DOHH2 (cell line): ENCODE measurements at regions not wholly inside any gene's neighbourhood (a gene's known extent, or its start where the extent isn't known, plus 50 kb on each side); places are given as distances from the start of the nearest gene placed in this dataset.

Source experiments
- H3F3A ChIP-seq: fragments of 200-600 bp; sonication (generic), shearing (Covaris generic); 2 replicates; pipeline ENCODE4 v1.6.0; 2016; ENCODE audit warnings: antibody characterized with exemption, mild to moderate bottlenecking; ENCODE audit not compliant: control insufficient read depth, insufficient read depth
- H3K27ac ChIP-seq: fragments of 200-600 bp; sonication (generic); 2 replicates; pipeline ENCODE4 v1.5.1; 2014; ENCODE audit warnings: low read depth, mild to moderate bottlenecking, low read length, moderate library complexity
- H3K27me3 ChIP-seq: fragments of 200-600 bp; sonication (generic); 2 replicates; pipeline ENCODE4 v1.6.1; 2014; ENCODE audit warnings: mild to moderate bottlenecking, low read length, mixed read lengths; ENCODE audit not compliant: control insufficient read depth
- H3K36me3 ChIP-seq: fragments of 200-600 bp; sonication (generic); 2 replicates; pipeline ENCODE4 v1.6.1; 2014; ENCODE audit warnings: mild to moderate bottlenecking, low read length, moderate library complexity, mixed read lengths; ENCODE audit not compliant: control insufficient read depth
- H3K4me1 ChIP-seq: fragments of 200-600 bp; sonication (generic); 2 replicates; pipeline ENCODE4 v1.6.1; 2014; ENCODE audit warnings: mild to moderate bottlenecking, low read length, mixed read lengths; ENCODE audit not compliant: control insufficient read depth
- H3K4me2 ChIP-seq: fragments of 200-600 bp; sonication (generic); 2 replicates; pipeline ENCODE4 v1.6.0; 2014; ENCODE audit warnings: mild to moderate bottlenecking, low read length, moderate library complexity
- H3K4me3 ChIP-seq: fragments of 200-600 bp; sonication (generic); 2 replicates; pipeline ENCODE4 v1.5.1; 2014; ENCODE audit warnings: mild to moderate bottlenecking, low read length, mixed read lengths
- H3K79me2 ChIP-seq: fragments of 200-600 bp; sonication (generic); 2 replicates; pipeline ENCODE4 v1.6.1; 2014; ENCODE audit warnings: mild to moderate bottlenecking, low read length, mixed read lengths; ENCODE audit not compliant: control insufficient read depth
- H3K9me2 ChIP-seq: fragments of 200-600 bp; sonication (generic); replicated peaks from 2 replicates; pipeline ENCODE4 v1.6.1; 2014; ENCODE audit warnings: mild to moderate bottlenecking, low read length, mixed read lengths; ENCODE audit not compliant: control insufficient read depth
- H3K9me3 ChIP-seq: fragments of 200-600 bp; sonication (generic); 2 replicates; pipeline ENCODE4 v1.6.1; 2014; ENCODE audit warnings: antibody characterized with exemption, low read length, mixed read lengths; ENCODE audit not compliant: control insufficient read depth, insufficient read depth
- H4K20me1 ChIP-seq: fragments of 200-600 bp; sonication (generic); 2 replicates; pipeline ENCODE4 v1.6.0; 2014; ENCODE audit warnings: low read depth, mild to moderate bottlenecking, antibody characterized with exemption, low read length, moderate library complexity; ENCODE audit not compliant: control insufficient read depth, insufficient read depth
- CTCF ChIP-seq: fragments of 200-600 bp; sonication (generic); IDR thresholded peaks from one replicate; pipeline ENCODE4 v1.5.1; 2014; ENCODE audit warnings: antibody characterized with exemption, mild to moderate bottlenecking, low read depth, low read length; ENCODE audit not compliant: poor library complexity, severe bottlenecking
- EZH2phosphoT487 ChIP-seq: fragments of 200-600 bp; sonication (generic); IDR thresholded peaks from 2 replicates; pipeline ENCODE4 v1.6.1; 2017; ENCODE audit warnings: borderline replicate concordance, mild to moderate bottlenecking, antibody characterized with exemption, low read length, moderate library complexity, mixed read lengths

- no peaks in the 10 kb centered on the region for H3K79me2 ChIP-seq
- H4K20me1 ChIP-seq: no peaks in the 10 kb centered on the region
- H3K36me3 ChIP-seq: no peaks in the 10 kb centered on the region
- H3K9me3 ChIP-seq: peaks cover 1% of the 10 kb centered on the region; the same call in 1 of the 2 replicates
- peaks cover 26% of the 10 kb centered on the region for H3K4me1 ChIP-seq
- no peaks in the 10 kb centered on the region for H3F3A ChIP-seq
- no peaks in the 10 kb centered on the region for H3K27me3 ChIP-seq
- no peaks in the 10 kb centered on the region for H3K9me2 ChIP-seq
- H3K4me2 ChIP-seq: no peak overlapping the region
- H3K4me3 ChIP-seq: no peak overlapping the region
- TF ChIP-seq EZH2phosphoT487 (no peak), CTCF (no peak)
- H3K27ac ChIP-seq: no peak overlapping the region
Measured at GRCh38 chr6:110558575-110558974, 82.2 kb upstream of the SLC22A16 start.

- Histone ChIP-seq H3F3A (no peaks in the 10 kb centered on the region), H4K20me1 (no peaks in the 10 kb centered on the region), H3K27ac (no peak overlapping the region), H3K79me2 (no peaks in the 10 kb centered on the region), H3K36me3 (no peaks in the 10 kb centered on the region), H3K4me2 (no peak overlapping the region), H3K9me3 (peaks cover 5% of the 10 kb centered on the region; the same call in 1 of the 2 replicates), H3K4me3 (no peak overlapping the region), H3K4me1 (peaks cover 26% of the 10 kb centered on the region), H3K9me2 (no peaks in the 10 kb centered on the region), H3K27me3 (no peaks in the 10 kb centered on the region)
- TF ChIP-seq CTCF (no peak), EZH2phosphoT487 (no peak)
Measured at GRCh38 chr6:110557199-110557598, 80.8 kb upstream of the SLC22A16 start.

- Histone ChIP-seq H4K20me1 (no peaks in the 10 kb centered on the region), H3K4me3 (no peak overlapping the region), H3K36me3 (no peaks in the 10 kb centered on the region), H3K79me2 (no peaks in the 10 kb centered on the region), H3F3A (no peaks in the 10 kb centered on the region), H3K27ac (no peak overlapping the region), H3K4me1 (peaks cover 24% of the 10 kb centered on the region), H3K4me2 (no peak overlapping the region), H3K9me2 (no peaks in the 10 kb centered on the region), H3K27me3 (no peaks in the 10 kb centered on the region), H3K9me3 (peaks cover 9% of the 10 kb centered on the region; the same call in 1 of the 2 replicates)
- no peak for TF ChIP-seq CTCF
- no peak for TF ChIP-seq EZH2phosphoT487
Measured at GRCh38 chr6:110556317-110557110, 80.1 kb upstream of the SLC22A16 start.
